Panc1 (cell line): ENCODE measurements at regions not wholly inside any gene's neighbourhood (a gene's known extent, or its start where the extent isn't known, plus 50 kb on each side); places are given as distances from the start of the nearest gene placed in this dataset.

ENCODE experiments used
- ATAC-seq: fragments of 200-7000 bp; cut with Tn5 transposase; 2 replicates; pipeline ENCODE4 v1.9.1; 2020; ENCODE audit warnings: mild to moderate bottlenecking, moderate library complexity
- BruUV-seq: library from RNA; stranded (reverse); fragments of 400-500 nt; replicated peaks from 2 replicates; lab custom pipeline; 2021; lab: Mats Ljungman, UMichigan
- CTCF ChIA-PET: fragments of 300-600 bp; sonication (Branson Sonifier 250); formaldehyde crosslinking; loops from one replicate; lab custom pipeline; 2022; ENCODE audit warnings: antibody characterized with exemption; lab: Charles Lee
- POLR2A ChIA-PET: fragments of 300-600 bp; sonication (Branson Sonifier 250); formaldehyde crosslinking; loops from one replicate; lab custom pipeline; 2022; ENCODE audit warnings: antibody characterized with exemption; lab: Charles Lee
- DNase-seq: peaks from one replicate; pipeline ENCODE4 v3.0.0-alpha.2; 2010; ENCODE audit warnings: low read depth, low spot score
- H3K27ac ChIP-seq: 2 replicates; pipeline ENCODE4 v1.5.1; 2011; ENCODE audit warnings: mild to moderate bottlenecking, low read length, inconsistent platforms
- H3K27me3 ChIP-seq: fragments of 200-500 bp; sonication (Bioruptor generic); 2 replicates; pipeline ENCODE4 v1.6.0; 2014; ENCODE audit warnings: low read length, inconsistent platforms; ENCODE audit not compliant: control insufficient read depth, insufficient read depth
- H3K36me3 ChIP-seq: fragments of 200-500 bp; sonication (Bioruptor generic); 2 replicates; pipeline ENCODE4 v1.5.1; 2014; ENCODE audit warnings: inconsistent platforms, mild to moderate bottlenecking, low read length, moderate library complexity; ENCODE audit not compliant: control insufficient read depth, insufficient read depth
- H3K4me1 ChIP-seq: 2 replicates; pipeline ENCODE4 v1.5.1; 2011; ENCODE audit warnings: inconsistent platforms, mild to moderate bottlenecking, low read length, moderate library complexity; ENCODE audit not compliant: control insufficient read depth, insufficient read depth
- H3K4me3 ChIP-seq, 2 experiments: 2 replicates each; pipeline ENCODE4 v1.5.1; 2011 to 2012; ENCODE audit warnings: low read depth in 2 of 2, low read length in 2 of 2, mild to moderate bottlenecking in 2 of 2, inconsistent platforms in 1 of 2, moderate library complexity in 1 of 2
- H3K9me3 ChIP-seq: fragments of 200-500 bp; sonication (Bioruptor generic); 2 replicates; pipeline ENCODE4 v1.5.1; 2014; ENCODE audit warnings: low read depth, mild to moderate bottlenecking, inconsistent platforms, low read length, moderate library complexity; ENCODE audit not compliant: control insufficient read depth, insufficient read depth
- POLR2AphosphoS5 ChIP-seq: IDR thresholded peaks from 2 replicates; pipeline ENCODE4 v1.6.1; 2012; ENCODE audit warnings: mild to moderate bottlenecking, low read depth, low read length, moderate library complexity
- SIN3A ChIP-seq: IDR thresholded peaks from 2 replicates; pipeline ENCODE4 v1.6.1; 2012; ENCODE audit warnings: low read depth, mild to moderate bottlenecking, low read length, moderate library complexity, borderline replicate concordance; ENCODE audit not compliant: insufficient read depth
- TCF7L2 ChIP-seq: IDR thresholded peaks from 2 replicates; pipeline ENCODE4 v1.6.1; 2011; ENCODE audit warnings: mild to moderate bottlenecking, low read depth, low read length, inconsistent platforms
- in situ Hi-C: cut with HindIII; loops from 2 replicates; pipeline ENCODE4 v1.10.0; 2016; ENCODE audit warnings: low sequenced_read_pairs, low pct_unique_long_range_greater_than_20kb
- intact Hi-C: fragments of 100-400 bp; cut with micrococcal nuclease; formaldehyde crosslinking; loops from one replicate; pipeline ENCODE4 v1.10.0; 2022; ENCODE audit not compliant: unreplicated experiment
- TF ChIP-seq, protein P1 (sequence below): fragments of 450-650 bp; IDR thresholded peaks from 2 replicates; pipeline ENCODE4 v1.5.1; 2017; ENCODE audit warnings: mild to moderate bottlenecking
- TF ChIP-seq, protein P2 (sequence below), 2 experiments: IDR thresholded peaks; 2 replicates each; pipeline ENCODE4 v1.6.1; 2011 to 2012; ENCODE audit warnings: low read depth in 2 of 2, control low read depth in 1 of 2, low read length in 1 of 2, mild to moderate bottlenecking in 1 of 2, moderate library complexity in 1 of 2; ENCODE audit not compliant: insufficient read depth in 1 of 2

DNA sequence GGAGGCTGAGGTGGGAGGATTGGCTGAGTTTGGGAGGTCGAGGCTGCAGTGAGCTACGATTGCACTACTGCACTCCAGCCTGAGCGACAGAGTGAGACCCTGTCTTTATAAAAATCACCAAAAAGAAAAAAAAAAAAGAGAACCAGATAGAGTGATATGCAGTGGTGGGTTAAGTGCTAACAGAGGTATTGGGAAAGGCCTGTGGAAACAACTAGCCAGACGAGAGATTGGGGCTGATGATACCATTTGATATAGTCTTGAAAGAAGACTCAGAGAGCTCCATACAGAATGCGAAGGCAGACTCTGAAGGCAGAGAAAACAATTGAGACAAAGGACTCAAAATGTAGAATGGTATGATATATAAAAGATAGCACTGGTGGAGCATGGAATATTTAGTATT is 134.1 kb downstream of the CDC42EP3 start:
- Histone ChIP-seq H3K27ac (no peak overlapping the region), H3K27me3 (peaks cover 9% of the 10 kb centered on the region), H3K9me3 (no peaks in the 10 kb centered on the region), H3K4me3 (no peak overlapping the region), H3K36me3 (no peaks in the 10 kb centered on the region; the same call in 1 of the 2 replicates), H3K4me1 (no peaks in the 10 kb centered on the region)
- intact Hi-C loops = no loop called here
- ATAC-seq (no peak), DNase-seq (no peak)
- TF ChIP-seq, protein P1, sequence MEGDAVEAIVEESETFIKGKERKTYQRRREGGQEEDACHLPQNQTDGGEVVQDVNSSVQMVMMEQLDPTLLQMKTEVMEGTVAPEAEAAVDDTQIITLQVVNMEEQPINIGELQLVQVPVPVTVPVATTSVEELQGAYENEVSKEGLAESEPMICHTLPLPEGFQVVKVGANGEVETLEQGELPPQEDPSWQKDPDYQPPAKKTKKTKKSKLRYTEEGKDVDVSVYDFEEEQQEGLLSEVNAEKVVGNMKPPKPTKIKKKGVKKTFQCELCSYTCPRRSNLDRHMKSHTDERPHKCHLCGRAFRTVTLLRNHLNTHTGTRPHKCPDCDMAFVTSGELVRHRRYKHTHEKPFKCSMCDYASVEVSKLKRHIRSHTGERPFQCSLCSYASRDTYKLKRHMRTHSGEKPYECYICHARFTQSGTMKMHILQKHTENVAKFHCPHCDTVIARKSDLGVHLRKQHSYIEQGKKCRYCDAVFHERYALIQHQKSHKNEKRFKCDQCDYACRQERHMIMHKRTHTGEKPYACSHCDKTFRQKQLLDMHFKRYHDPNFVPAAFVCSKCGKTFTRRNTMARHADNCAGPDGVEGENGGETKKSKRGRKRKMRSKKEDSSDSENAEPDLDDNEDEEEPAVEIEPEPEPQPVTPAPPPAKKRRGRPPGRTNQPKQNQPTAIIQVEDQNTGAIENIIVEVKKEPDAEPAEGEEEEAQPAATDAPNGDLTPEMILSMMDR = no peak
- TF ChIP-seq TCF7L2 (no peak), POLR2AphosphoS5 (no peak), SIN3A (no peak)
- TF ChIP-seq, protein P2, sequence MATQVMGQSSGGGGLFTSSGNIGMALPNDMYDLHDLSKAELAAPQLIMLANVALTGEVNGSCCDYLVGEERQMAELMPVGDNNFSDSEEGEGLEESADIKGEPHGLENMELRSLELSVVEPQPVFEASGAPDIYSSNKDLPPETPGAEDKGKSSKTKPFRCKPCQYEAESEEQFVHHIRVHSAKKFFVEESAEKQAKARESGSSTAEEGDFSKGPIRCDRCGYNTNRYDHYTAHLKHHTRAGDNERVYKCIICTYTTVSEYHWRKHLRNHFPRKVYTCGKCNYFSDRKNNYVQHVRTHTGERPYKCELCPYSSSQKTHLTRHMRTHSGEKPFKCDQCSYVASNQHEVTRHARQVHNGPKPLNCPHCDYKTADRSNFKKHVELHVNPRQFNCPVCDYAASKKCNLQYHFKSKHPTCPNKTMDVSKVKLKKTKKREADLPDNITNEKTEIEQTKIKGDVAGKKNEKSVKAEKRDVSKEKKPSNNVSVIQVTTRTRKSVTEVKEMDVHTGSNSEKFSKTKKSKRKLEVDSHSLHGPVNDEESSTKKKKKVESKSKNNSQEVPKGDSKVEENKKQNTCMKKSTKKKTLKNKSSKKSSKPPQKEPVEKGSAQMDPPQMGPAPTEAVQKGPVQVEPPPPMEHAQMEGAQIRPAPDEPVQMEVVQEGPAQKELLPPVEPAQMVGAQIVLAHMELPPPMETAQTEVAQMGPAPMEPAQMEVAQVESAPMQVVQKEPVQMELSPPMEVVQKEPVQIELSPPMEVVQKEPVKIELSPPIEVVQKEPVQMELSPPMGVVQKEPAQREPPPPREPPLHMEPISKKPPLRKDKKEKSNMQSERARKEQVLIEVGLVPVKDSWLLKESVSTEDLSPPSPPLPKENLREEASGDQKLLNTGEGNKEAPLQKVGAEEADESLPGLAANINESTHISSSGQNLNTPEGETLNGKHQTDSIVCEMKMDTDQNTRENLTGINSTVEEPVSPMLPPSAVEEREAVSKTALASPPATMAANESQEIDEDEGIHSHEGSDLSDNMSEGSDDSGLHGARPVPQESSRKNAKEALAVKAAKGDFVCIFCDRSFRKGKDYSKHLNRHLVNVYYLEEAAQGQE (IDR thresholded peaks at IDR 0.05; ENCODE audit: insufficient read depth in 1 of 2, low read depth in 2 of 2, low read length in 1 of 2) = no peak
- ChIA-PET POLR2A (no interaction called here), CTCF (no interaction called here)
- BruUV-seq = no TSS peak
- in situ Hi-C loops = no loop called here

DNA sequence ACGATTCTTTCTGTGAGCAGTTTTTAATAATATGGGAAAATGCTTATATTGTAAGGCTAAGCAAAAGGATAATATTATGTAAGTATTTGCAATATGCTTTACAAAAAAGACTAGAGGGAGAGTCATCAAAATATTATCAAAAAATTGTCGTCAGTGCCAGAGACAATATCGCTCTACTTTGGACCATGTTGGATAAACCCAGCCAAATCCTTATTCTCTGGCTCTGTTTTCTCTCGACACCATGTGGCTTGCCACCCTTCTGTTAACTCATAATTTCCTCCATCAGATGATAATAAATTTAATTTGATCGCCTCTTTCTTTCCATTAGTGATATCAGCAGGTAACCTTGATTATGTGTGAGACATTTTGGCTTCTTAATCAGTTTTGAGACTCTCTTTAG is 129.9 kb downstream of the CDC42EP3 start:
- Histone ChIP-seq H3K4me1 (no peaks in the 10 kb centered on the region), H3K36me3 (no peaks in the 10 kb centered on the region), H3K27ac (no peak overlapping the region), H3K4me3 (no peak overlapping the region), H3K9me3 (no peaks in the 10 kb centered on the region), H3K27me3 (peaks cover 10% of the 10 kb centered on the region)
- intact Hi-C loops = no loop called here
- ATAC-seq (no peak), DNase-seq (no peak)
- in situ Hi-C loops = no loop called here
- CTCF ChIA-PET = no interaction called here
- TF ChIP-seq, protein P1 = no peak
- TF ChIP-seq, protein P2 (IDR thresholded peaks at IDR 0.05; ENCODE audit: insufficient read depth in 1 of 2, low read depth in 2 of 2, low read length in 1 of 2) = no peak
- TF ChIP-seq POLR2AphosphoS5 (no peak), SIN3A (no peak)
- no TSS peak for BruUV-seq
- POLR2A ChIA-PET = no interaction called here
